Hepatocyte (in vitro differentiated cells): ENCODE measurements at regions not wholly inside any gene's neighbourhood (a gene's known extent, or its start where the extent isn't known, plus 50 kb on each side); places are given as distances from the start of the nearest gene placed in this dataset.

Experiments
- CTCF ChIP-seq: fragments of 200-600 bp; sonication (generic); IDR thresholded peaks from 2 replicates; pipeline ENCODE4 v1.5.1; 2016; ENCODE audit warnings: antibody characterized with exemption, mild to moderate bottlenecking; ENCODE audit not compliant: poor library complexity
- EZH2phosphoT487 ChIP-seq: fragments of 200-600 bp; sonication (generic); IDR thresholded peaks from one replicate; pipeline ENCODE4 v1.6.1; 2018; ENCODE audit warnings: antibody characterized with exemption, mild to moderate bottlenecking, low read depth, moderate library complexity; ENCODE audit not compliant: unreplicated experiment, severe bottlenecking

GRCh38 chr17:77440560-77440981 is 299.8 kb downstream of the SEC14L1 start:
- no peak for TF ChIP-seq CTCF
- TF ChIP-seq EZH2phosphoT487: no peak
